Prostate gland (tissue), 2 donors: ENCODE measurements at regions not wholly inside any gene's neighbourhood (a gene's known extent, or its start where the extent isn't known, plus 50 kb on each side); places are given as distances from the start of the nearest gene placed in this dataset.

Experiments
- DNase-seq: peaks from one replicate; pipeline ENCODE4 v3.0.0-alpha.2; 2019; ENCODE audit warnings: low spot score
- H3K27ac ChIP-seq, 2 donors: fragments of 200-600 bp; sonication (generic); 2 replicates each; pipeline ENCODE4 v1.5.1; 2017 to 2019
- H3K27me3 ChIP-seq: fragments of 200-600 bp; sonication (generic); replicated peaks from 2 replicates; pipeline ENCODE4 v1.5.1; 2019; ENCODE audit not compliant: insufficient read depth
- H3K36me3 ChIP-seq, 2 donors: fragments of 200-600 bp; sonication (generic); 1 replicate in 1 of 2; 2 replicates in 1 of 2; pipeline versions ENCODE4 v1.5.1 to v1.8.1; 2017 to 2019
- H3K4me1 ChIP-seq: fragments of 200-600 bp; sonication (generic); replicated peaks from 2 replicates; pipeline ENCODE4 v1.5.1; 2019
- H3K4me3 ChIP-seq, 2 donors: fragments of 200-600 bp; sonication (generic); 2 replicates each; pipeline ENCODE4 v1.5.1; 2017 to 2019
- H3K9me3 ChIP-seq: fragments of 200-600 bp; sonication (generic); 2 replicates; pipeline ENCODE4 v1.5.1; 2017
- POLR2A ChIP-seq: fragments of 450-650 bp; IDR thresholded peaks from one replicate; pipeline ENCODE4 v1.6.1; 2016; ENCODE audit warnings: antibody characterized with exemption, mild to moderate bottlenecking
- POLR2AphosphoS5 ChIP-seq: sonication (generic); formaldehyde crosslinking; IDR thresholded peaks from one replicate; pipeline ENCODE4 v1.6.1; 2017; ENCODE audit warnings: antibody characterized with exemption
- WGBS: methylation state at CpG from one replicate; pipeline ENCODE4 v1.1.5; 2018; 5-methylcytosine and 5-hydroxymethylcytosine counted together
- intact Hi-C: fragments of 100-400 bp; cut with DNase I; formaldehyde crosslinking; loops from one replicate; pipeline ENCODE4 v1.14.2; 2022
- TF ChIP-seq, protein P1 (sequence below), 4 experiments: fragments of 200-600 bp in 2 of 4; fragments of 450-650 bp in 2 of 4; sonication (generic) in 2 of 4; IDR thresholded peaks; 1 replicate in 3 of 4; 2 replicates in 1 of 4; pipeline ENCODE4 v1.5.1; 2016 to 2019; ENCODE audit warnings: antibody characterized with exemption in 4 of 4, mild to moderate bottlenecking in 2 of 4, moderate library complexity in 2 of 4

DNA sequence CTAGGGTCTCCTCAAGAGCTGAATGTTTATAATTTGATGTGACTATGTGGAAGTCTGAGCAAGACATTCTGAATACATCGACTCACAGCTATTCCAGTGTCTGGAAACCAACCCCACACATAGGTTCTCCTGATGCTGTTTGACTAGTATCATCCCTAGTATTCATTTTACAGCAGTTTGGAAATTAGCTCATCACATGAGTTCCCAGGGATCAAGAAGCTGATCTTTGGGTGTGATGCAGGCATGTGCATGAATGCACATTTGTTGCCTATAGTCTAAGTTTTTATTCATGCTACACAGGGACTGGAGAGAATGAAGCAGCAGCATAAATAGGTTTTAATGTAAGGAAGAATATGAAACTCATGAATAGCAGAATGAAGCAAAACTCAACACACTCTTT lies 284.3 kb upstream of the SPRED2 start:
- 93% methylated on average over 1 of the region's 1 CpG for WGBS

GRCh38 chr2:65715323-65715722 lies 282.9 kb upstream of the SPRED2 start:
- no peaks in the 10 kb centered on the region for H3K9me3 ChIP-seq
- TF ChIP-seq POLR2AphosphoS5 (no peak), POLR2A (no peak)
- TF ChIP-seq, protein P1, sequence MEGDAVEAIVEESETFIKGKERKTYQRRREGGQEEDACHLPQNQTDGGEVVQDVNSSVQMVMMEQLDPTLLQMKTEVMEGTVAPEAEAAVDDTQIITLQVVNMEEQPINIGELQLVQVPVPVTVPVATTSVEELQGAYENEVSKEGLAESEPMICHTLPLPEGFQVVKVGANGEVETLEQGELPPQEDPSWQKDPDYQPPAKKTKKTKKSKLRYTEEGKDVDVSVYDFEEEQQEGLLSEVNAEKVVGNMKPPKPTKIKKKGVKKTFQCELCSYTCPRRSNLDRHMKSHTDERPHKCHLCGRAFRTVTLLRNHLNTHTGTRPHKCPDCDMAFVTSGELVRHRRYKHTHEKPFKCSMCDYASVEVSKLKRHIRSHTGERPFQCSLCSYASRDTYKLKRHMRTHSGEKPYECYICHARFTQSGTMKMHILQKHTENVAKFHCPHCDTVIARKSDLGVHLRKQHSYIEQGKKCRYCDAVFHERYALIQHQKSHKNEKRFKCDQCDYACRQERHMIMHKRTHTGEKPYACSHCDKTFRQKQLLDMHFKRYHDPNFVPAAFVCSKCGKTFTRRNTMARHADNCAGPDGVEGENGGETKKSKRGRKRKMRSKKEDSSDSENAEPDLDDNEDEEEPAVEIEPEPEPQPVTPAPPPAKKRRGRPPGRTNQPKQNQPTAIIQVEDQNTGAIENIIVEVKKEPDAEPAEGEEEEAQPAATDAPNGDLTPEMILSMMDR (IDR thresholded peaks at IDR 0.05), result no peak
- H3K4me1 ChIP-seq, result no peaks in the 10 kb centered on the region
- no peaks in the 10 kb centered on the region for H3K27me3 ChIP-seq
- intact Hi-C loops, result no loop called here
- WGBS, result 66% methylated on average over 2 of the region's 2 CpGs
- no peak overlapping the region for H3K27ac ChIP-seq
- H3K4me3 ChIP-seq, result no peak overlapping the region
- no peaks in the 10 kb centered on the region for H3K36me3 ChIP-seq
- DNase-seq, result no peak

More for the DNA sequence above, 284.3 kb upstream of the SPRED2 start:
- H3K4me3 ChIP-seq, result no peak overlapping the region
- H3K9me3 ChIP-seq, result no peaks in the 10 kb centered on the region
- no peaks in the 10 kb centered on the region for H3K27me3 ChIP-seq
- no peak overlapping the region for H3K27ac ChIP-seq
- TF ChIP-seq POLR2A (no peak), POLR2AphosphoS5 (no peak)
- TF ChIP-seq, protein P1 (IDR thresholded peaks at IDR 0.05), result no peak
- DNase-seq, result no peak
- intact Hi-C loops, result no loop called here
- H3K36me3 ChIP-seq, result no peaks in the 10 kb centered on the region
- no peaks in the 10 kb centered on the region for H3K4me1 ChIP-seq

- Histone ChIP-seq H3K9me3 (no peaks in the 10 kb centered on the region), H3K27ac (no peak overlapping the region), H3K27me3 (no peaks in the 10 kb centered on the region), H3K4me1 (no peaks in the 10 kb centered on the region), H3K4me3 (no peak overlapping the region), H3K36me3 (no peaks in the 10 kb centered on the region)
- 66% methylated on average over 1 of the region's 1 CpG for WGBS
- intact Hi-C loops, result no loop called here
- DNase-seq, result no peak
- no peak for TF ChIP-seq POLR2AphosphoS5
- TF ChIP-seq, protein P1 (IDR thresholded peaks at IDR 0.05), result no peak
These were observed 282.5 kb upstream of the SPRED2 start for GRCh38 chr2:65714866-65715265.

DNA sequence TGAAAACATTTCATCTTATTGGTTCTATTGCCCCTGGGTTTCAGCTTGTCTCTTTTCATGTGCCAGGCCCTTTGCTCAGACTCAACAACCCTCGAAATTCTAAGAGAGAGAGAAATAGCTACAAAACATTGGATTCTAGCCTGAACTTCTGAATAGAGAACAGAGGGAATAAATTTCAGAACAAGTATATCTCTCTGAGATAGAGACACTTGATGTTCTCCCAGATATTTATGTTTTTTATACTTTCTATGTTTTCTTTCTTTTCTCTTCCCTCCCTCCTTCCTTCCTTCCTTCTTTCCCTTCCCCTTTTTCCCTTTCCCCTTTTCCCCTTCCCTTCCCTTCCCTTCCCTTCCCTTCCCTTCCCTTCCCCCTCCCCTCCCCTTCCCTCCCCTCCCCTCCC lies 279.5 kb upstream of the SPRED2 start:
- H3K4me3 ChIP-seq, result no peak overlapping the region
- intact Hi-C loops, result no loop called here
- H3K27me3 ChIP-seq, result no peaks in the 10 kb centered on the region
- H3K9me3 ChIP-seq, result no peaks in the 10 kb centered on the region
- TF ChIP-seq, protein P1 (IDR thresholded peaks at IDR 0.05), result no peak
- TF ChIP-seq POLR2AphosphoS5 (no peak), POLR2A (no peak)
- DNase-seq, result no peak
- WGBS, result 69% methylated on average over 1 of the region's 1 CpG
- H3K27ac ChIP-seq, result no peak overlapping the region
- no peaks in the 10 kb centered on the region for H3K4me1 ChIP-seq
- H3K36me3 ChIP-seq, result no peaks in the 10 kb centered on the region

DNA sequence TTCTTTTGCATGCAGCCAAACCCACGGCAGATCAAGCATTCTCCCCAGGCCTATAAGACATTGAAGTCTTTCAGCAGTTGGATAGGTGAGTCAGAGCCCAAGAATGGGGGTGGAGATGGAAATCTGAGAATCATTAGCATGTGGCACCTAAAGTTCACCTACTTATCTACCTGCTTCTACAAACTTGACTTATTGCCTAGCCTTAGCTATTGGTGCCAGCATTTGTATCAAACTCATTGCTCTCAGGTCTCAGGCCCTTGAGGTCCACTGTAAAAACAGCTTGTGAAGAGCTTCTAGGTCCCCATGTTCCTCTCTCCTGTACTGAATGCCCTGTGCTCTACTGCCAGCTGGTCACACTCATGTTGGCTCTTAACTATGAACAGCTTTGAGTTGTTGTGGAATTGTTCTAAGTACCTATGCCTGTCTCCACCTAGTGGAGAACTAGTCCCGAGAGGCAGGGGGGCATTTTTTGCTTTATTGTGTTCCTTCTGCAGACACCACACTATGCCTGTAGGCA lies 278.4 kb upstream of the SPRED2 start:
- 55% methylated on average over 2 of the region's 2 CpGs for WGBS
- Histone ChIP-seq H3K36me3 (no peaks in the 10 kb centered on the region), H3K4me1 (no peaks in the 10 kb centered on the region), H3K27me3 (no peaks in the 10 kb centered on the region), H3K4me3 (no peak overlapping the region), H3K9me3 (no peaks in the 10 kb centered on the region), H3K27ac (no peak overlapping the region)
- intact Hi-C loops, result no loop called here
- no peak for DNase-seq
- TF ChIP-seq, protein P1 (IDR thresholded peaks at IDR 0.05), result peak in 1 of 4 experiments; percentile 19
- TF ChIP-seq POLR2AphosphoS5 (no peak), POLR2A (no peak)
